ENCODE measurements at regions not wholly inside any gene's neighbourhood (a gene's known extent, or its start where the extent isn't known, plus 50 kb on each side); places are given as distances from the start of the nearest gene placed in this dataset.

DNA sequence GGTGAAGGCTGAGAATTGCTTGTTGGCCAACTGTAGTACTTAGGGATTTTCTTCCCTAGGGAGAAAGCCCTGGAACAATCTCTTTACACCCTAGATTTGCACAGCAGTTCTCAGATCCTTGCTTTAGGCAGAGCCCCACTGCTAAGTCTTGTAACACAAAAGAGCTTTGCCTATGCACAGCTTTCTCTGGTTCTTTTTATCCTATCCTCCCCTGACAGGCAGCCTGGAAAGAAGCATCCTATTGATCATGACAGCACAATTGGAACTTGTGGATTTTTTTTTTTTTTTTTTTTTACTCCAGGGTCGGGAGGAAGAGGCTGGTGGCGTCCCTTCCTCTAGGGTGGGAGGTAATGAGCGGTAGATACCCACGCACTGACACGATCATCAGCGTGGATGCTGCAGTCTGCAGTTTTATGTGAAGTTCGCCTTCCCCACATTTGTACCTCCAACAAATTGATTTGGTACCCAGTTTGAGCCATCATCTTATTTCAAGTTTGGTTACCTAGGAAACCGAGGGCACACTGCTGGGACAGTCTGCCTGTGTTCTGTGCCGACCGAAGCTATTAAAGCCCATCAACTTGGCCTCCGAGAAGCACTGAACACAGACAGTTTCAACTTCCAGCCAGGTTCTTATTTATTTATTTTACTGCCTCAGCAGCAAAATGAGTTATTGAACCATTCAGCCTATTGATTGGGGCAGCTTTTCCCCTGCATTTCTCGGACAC is 110.1 kb downstream of the NRN1 start:
- no peaks in the 10 kb centered on the region for H3K27me3 Mint-ChIP-seq
- H3K27ac Mint-ChIP-seq: no peak overlapping the region
- H3K9me3 Mint-ChIP-seq: peaks cover 8% of the 10 kb centered on the region
- H3K36me3 Mint-ChIP-seq: peaks cover 6% of the 10 kb centered on the region
- H3K4me1 Mint-ChIP-seq (ENCODE audit: unreplicated experiment): peaks cover 3% of the 10 kb centered on the region
- H3K4me3 Mint-ChIP-seq: no peak overlapping the region
- TF ChIP-seq, protein P1, sequence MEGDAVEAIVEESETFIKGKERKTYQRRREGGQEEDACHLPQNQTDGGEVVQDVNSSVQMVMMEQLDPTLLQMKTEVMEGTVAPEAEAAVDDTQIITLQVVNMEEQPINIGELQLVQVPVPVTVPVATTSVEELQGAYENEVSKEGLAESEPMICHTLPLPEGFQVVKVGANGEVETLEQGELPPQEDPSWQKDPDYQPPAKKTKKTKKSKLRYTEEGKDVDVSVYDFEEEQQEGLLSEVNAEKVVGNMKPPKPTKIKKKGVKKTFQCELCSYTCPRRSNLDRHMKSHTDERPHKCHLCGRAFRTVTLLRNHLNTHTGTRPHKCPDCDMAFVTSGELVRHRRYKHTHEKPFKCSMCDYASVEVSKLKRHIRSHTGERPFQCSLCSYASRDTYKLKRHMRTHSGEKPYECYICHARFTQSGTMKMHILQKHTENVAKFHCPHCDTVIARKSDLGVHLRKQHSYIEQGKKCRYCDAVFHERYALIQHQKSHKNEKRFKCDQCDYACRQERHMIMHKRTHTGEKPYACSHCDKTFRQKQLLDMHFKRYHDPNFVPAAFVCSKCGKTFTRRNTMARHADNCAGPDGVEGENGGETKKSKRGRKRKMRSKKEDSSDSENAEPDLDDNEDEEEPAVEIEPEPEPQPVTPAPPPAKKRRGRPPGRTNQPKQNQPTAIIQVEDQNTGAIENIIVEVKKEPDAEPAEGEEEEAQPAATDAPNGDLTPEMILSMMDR (conservative IDR thresholded peaks at IDR 0.05): no peak
- no peak for DNase-seq (ENCODE audit: extremely low spot score, unreplicated experiment)

- Mint-ChIP-seq H3K4me1 (ENCODE audit: unreplicated experiment) (peaks cover 3% of the 10 kb centered on the region), H3K36me3 (peaks cover 6% of the 10 kb centered on the region)
- TF ChIP-seq, protein P1 (conservative IDR thresholded peaks at IDR 0.05): no peak
Measured at GRCh38 chr6:5894357-5894756, 112.4 kb downstream of the NRN1 start.

DNA sequence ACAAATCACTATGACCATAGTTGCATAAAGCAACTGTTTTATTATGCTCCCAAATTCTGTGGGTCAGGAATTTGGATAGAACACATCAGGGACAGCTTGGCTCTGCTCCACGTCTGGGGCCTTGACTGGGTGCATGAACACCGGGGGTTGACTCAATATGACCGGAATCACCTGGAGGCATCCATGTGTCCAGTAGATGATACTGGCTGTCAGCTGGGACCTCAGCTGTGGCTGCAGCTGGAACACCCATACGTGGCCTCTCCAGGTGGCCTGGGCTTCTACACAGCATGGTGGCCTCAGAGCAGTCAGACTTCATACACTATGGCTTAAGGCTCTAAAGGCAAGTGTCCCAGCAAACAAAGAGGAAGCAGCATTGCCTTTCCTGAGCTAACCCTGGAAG is 113.4 kb downstream of the NRN1 start:
- TF ChIP-seq, protein P1 (conservative IDR thresholded peaks at IDR 0.05): no peak
- Mint-ChIP-seq H3K36me3 (peaks cover 6% of the 10 kb centered on the region), H3K27me3 (no peaks in the 10 kb centered on the region), H3K9me3 (peaks cover 8% of the 10 kb centered on the region), H3K4me1 (ENCODE audit: unreplicated experiment) (peaks cover 3% of the 10 kb centered on the region), H3K27ac (no peak overlapping the region), H3K4me3 (no peak overlapping the region)
- DNase-seq (ENCODE audit: extremely low spot score, unreplicated experiment): no peak

More at GRCh38 chr6:5894357-5894756, 112.4 kb downstream of the NRN1 start:
- Mint-ChIP-seq H3K27me3 (no peaks in the 10 kb centered on the region), H3K9me3 (peaks cover 8% of the 10 kb centered on the region), H3K4me3 (no peak overlapping the region), H3K27ac (no peak overlapping the region)
- DNase-seq (ENCODE audit: extremely low spot score, unreplicated experiment): no peak

DNA sequence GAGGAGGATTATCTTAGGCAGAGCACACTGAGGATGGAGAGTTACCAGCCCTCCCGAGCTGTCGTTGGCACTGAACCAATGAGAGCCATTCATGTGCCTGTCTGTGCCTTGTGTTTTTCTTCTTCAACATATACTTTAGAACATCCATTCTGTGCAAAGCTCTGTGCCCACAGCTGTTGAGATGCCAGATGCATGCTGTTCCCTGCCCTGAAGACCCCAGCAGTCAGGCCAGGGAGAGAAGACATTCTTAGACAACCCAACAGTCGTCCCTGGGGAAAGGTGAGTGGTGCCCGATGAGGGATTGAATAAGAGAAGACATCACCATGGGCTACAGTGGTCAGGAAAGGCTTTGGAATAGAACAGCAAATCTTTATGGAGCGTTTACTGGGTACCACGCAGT is 114.1 kb downstream of the NRN1 start:
- DNase-seq (ENCODE audit: extremely low spot score, unreplicated experiment): no peak
- Mint-ChIP-seq H3K27ac (peak overlapping the region; percentile 99), H3K4me1 (ENCODE audit: unreplicated experiment) (peaks cover 3% of the 10 kb centered on the region), H3K36me3 (peaks cover 6% of the 10 kb centered on the region), H3K9me3 (peaks cover 8% of the 10 kb centered on the region), H3K4me3 (peak overlapping the region; percentile 95), H3K27me3 (no peaks in the 10 kb centered on the region)
- TF ChIP-seq, protein P1 (conservative IDR thresholded peaks at IDR 0.05): no peak

GRCh38 chr6:5878792-5879191 is 127.9 kb downstream of the NRN1 start:
- H3K36me3 Mint-ChIP-seq: no peaks in the 10 kb centered on the region
- no peaks in the 10 kb centered on the region for H3K4me1 Mint-ChIP-seq (ENCODE audit: unreplicated experiment)
- H3K9me3 Mint-ChIP-seq: peaks cover 12% of the 10 kb centered on the region
- peaks cover 3% of the 10 kb centered on the region for H3K27me3 Mint-ChIP-seq
- H3K4me3 Mint-ChIP-seq: no peak overlapping the region
- TF ChIP-seq, protein P1 (conservative IDR thresholded peaks at IDR 0.05): no peak
- DNase-seq (ENCODE audit: extremely low spot score, unreplicated experiment): no peak
- no peak overlapping the region for H3K27ac Mint-ChIP-seq

Measured in type B pancreatic cell (in vitro differentiated cells).